HG02642 (cell line): ENCODE measurements at regions not wholly inside any gene's neighbourhood (a gene's known extent, or its start where the extent isn't known, plus 50 kb on each side); places are given as distances from the start of the nearest gene placed in this dataset.
"Not testable (repeated sequence)": the region's sequence is repeated elsewhere in the genome, so short reads cannot be mapped to it uniquely, and the experiment has no call there.

Source experiments
- ATAC-seq: cut with Tn5 transposase; IDR thresholded peaks from one replicate; pipeline ENCODE4 v1.9.1; 2021; ENCODE audit warnings: mild to moderate bottlenecking; ENCODE audit not compliant: unreplicated experiment, poor library complexity

GRCh38 chr14:84963518-84963917 lies 566.4 kb upstream of the FLRT2 start:
- no peak for ATAC-seq

GRCh38 chr14:84965279-84965678 lies 564.7 kb upstream of the FLRT2 start:
- no peak for ATAC-seq

GRCh38 chr14:84969501-84969900 lies 560.4 kb upstream of the FLRT2 start:
- no peak for ATAC-seq

DNA sequence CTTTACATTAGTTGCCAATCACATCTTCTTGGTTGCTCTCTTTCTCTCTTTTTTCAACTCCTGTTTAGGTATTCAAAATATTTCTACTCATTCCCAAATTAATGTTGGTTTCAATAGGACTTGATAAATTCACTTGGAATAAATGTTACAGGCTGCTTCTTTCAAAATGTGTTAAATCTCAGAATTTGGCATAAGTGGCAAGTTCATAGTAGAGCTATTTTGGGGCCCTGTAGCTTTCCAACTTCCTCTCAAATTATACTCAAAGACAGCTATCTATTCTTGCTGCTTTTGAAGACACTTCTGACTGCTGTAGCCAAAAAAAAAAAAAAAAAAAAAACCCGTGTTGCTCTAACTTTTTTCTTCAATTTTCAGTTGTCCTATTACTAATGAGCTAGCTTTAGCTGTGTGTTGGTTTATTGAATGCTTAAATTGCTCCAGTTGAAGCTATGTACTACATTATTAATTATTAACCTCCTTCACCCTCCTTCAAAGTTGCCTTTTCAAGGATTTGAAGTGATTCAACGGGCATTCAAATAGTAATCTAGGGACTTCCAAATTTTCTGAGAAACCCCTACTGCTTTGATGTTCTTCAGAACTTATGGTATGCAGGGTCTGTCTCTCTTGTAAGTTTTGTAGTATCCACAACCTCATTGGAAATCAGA lies 554.6 kb upstream of the FLRT2 start:
- ATAC-seq, result no peak

- no peak for ATAC-seq
Measured at GRCh38 chr14:84976805-84977204, 553.1 kb upstream of the FLRT2 start.

DNA sequence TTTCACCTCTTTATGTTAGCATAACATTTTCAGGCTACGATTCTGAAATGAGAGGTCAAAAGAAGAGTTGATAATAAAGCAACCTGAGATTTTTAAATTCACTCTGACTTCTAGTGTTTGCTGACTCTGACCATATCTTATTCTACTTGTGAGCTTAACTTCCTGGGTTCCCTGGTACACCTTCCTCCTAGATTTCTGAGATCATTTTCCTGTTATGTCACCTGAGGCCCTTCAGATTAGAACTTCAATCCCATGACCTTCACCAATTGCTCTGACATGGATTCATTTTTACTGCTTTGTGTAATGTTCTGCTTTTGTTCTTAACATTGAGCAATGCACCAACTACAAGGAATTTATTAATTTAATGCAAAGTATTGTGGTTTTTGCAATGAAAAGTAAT lies 542.9 kb upstream of the FLRT2 start:
- ATAC-seq, result no peak

- no peak for ATAC-seq
Measured at GRCh38 chr14:84988357-84988756, 541.6 kb upstream of the FLRT2 start.

DNA sequence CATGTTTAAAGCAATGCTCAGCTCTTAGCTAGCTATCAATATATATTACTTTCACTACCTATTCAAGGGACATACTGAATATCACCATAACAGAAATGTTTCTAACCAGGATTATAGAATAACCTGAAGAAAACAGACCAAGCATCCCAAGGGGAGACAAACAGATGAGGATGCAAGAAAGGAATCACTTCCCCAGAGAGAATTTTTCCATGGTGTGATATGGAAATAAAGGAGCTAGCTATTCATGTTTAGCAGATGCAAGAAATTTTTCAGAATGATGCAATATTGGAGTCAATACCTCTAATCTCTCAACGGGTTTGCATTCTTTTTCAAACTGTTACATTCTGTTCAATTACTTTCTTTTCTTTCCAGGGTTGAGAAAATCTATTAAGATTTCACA lies 538.9 kb upstream of the FLRT2 start:
- no peak for ATAC-seq

DNA sequence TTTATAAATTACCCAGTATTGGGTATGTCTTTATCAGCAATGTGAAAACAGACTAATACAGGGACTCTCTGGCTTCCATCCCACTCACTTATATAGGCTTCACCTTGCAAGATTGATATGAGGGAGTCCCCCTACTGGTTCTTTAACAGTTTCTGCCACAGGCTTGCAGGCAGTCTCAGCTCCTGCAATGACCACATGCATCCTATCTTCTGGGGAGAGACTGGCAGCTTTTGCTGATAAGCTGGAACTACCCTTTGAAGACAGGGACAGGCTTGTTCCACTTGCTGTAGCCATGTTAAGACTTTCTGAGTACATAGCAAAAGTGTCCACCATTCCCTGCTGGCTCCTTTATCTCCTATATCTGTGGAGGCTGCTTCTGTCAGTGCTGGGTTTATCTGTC lies 531.7 kb upstream of the FLRT2 start:
- ATAC-seq, result no peak

DNA sequence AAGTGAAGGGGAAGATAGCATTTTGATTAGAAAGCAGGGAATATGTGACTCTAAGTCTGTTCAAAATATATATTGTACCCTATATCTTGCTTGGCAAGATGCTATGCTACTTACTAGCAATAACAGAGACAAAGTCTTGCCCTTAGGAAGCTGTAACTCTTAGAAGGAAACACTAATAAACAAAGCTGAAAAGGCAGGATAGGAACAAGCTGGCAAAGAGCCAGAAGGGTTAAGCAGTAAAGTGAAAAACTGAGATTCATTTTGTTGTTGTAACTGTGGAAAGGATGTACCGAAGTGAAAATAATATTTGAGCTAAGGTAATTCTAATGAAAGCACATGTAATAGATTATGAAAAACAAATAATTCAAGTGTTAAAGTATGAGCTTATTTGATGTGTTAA lies 527.1 kb upstream of the FLRT2 start:
- no peak for ATAC-seq

- no peak for ATAC-seq
Measured at GRCh38 chr14:85003805-85004204, 526.1 kb upstream of the FLRT2 start.

DNA sequence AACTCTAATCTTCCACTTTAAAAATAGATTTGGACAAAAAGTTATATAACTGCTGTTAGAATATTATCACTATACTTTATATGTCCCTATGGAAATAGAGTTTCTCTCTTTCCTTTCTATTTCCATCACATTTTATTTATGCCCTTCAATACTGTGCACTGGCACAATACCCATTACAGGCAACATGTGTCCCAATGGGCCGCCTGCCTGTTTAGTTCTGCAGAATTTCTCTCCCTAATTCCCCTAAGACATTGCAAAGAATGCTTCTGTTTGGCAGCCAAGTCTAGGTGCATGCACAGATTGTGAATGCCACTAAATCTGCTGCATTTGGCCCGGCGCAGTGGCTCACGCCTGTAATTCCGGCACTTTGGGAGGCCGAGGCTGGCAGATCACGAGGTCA lies 520.4 kb upstream of the FLRT2 start:
- no peak for ATAC-seq

DNA sequence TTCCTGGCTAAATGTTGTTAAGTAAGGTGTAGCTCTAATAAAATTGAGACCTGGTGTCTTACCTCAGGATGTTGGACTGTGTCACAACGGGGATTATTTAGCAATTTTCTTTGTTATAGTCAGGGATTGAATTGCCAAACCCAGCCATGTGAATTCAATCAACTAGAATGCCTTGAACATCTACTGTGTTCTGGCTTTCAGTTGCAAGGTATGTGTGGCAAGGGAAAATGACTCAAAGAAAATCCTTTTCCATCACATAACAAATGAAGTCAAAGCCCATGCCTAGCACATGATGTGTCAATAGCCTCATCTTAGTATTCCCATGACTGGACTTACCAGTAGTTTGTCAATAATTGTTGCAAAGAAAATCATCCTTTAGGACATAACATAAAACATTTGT lies 519.8 kb upstream of the FLRT2 start:
- no peak for ATAC-seq

DNA sequence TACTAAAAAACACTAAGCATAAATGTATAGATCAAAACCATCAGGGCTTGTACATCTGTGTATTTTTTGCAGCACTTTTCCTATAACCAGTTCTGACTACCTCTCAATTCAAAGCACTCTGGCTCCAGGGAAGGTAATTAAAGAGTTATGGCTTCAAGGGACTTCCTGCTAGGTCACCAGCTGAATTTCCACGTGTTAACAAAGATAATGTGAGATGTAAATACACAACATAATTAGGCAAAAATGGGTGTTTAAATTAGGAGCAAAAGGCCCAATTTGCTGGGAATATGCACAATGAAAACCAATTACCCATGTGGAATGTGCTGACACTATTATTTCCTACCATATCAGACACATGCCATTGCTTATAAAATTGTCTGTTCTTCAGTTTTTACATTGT lies 513.4 kb upstream of the FLRT2 start:
- ATAC-seq, result no peak

- not testable (repeated sequence) for ATAC-seq
Measured at GRCh38 chr14:85023866-85024265, 506.1 kb upstream of the FLRT2 start.

GRCh38 chr14:85024931-85025330 lies 505.0 kb upstream of the FLRT2 start:
- no peak for ATAC-seq

GRCh38 chr14:85027681-85028370 lies 502.1 kb upstream of the FLRT2 start:
- no peak for ATAC-seq

GRCh38 chr14:85037411-85037810 lies 492.5 kb upstream of the FLRT2 start:
- no peak for ATAC-seq

DNA sequence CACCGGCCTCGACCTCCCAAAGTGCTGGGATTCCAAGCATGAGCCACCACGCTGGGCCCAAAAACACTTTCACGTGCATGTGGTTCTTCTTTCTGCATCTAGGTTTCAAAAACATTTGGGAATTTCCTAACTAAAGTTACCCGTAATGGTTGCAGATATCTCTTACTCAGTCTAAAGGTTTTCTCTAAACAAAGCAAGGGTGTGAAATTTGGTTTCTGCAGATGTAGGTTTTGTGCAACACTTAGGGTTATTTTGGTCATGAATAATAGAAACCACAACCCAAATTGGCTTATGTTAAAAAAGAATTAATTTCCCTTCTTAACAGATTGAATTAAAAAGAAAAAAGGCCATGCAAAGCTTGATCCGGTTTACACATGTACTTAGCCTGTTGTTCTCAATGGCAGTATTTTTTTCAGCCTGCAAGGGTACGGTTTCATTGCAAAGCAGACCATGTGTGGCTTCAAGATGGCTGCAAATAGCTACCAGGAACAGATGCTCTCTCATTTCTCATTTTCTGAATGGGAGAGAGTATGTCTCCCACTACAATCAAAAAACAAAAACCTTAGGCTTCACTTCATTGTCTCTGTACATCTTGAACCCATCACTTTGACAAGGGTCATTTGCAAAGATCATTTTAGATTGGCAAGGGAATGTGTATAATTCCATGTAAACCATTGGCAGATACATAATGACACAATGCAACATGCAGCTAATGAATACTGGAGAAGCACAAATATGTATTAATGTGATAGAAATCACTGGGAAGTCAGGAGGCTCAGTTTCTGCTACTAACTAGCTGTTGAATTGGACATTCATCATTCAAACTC lies 491.2 kb upstream of the FLRT2 start:
- ATAC-seq, result no peak

DNA sequence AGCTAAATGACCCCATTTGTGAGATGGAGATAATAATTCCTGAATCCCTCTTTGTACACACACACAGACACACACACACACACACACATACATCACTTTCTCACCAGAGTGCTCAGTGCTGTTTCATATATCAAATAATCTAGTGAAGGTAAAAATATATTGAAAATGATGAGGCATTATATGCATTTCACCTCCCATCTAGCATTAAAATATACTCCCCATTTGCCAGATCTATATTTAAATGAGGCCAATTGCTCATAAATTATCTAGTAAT lies 490.7 kb upstream of the FLRT2 start:
- ATAC-seq, result no peak

DNA sequence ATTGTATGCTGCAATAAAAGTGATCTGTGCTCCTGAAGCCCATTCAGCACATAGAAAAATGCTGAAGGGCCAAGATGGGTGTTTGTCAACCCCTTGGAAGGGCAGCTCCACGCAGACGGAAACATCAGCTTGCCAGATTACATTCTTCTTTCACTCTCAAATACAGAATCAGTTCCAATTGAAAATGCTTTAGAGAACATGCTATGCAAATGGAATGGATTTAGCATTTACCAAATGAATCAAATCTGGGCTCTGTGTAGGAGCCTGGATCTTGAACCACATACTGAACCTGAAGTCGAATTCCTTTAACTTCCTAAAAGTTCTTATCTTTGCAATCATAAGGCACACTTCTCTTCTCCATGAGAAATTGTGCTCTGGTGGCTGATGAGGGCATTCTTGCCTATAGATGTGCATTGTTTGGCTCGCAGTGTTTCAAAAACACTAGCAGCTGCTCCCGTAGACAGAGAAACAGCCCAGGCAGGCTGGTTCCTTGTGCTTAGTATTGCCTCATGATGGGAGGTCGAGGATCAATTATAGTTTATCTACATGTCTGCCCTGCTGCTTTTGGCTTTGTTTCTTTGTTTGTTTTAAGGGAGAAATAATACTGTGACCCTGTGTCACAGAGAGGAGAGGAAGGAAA lies 489.8 kb upstream of the FLRT2 start:
- ATAC-seq, result no peak
